Adrenal gland (tissue), 5 donors: ENCODE measurements at regions not wholly inside any gene's neighbourhood (a gene's known extent, or its start where the extent isn't known, plus 50 kb on each side); places are given as distances from the start of the nearest gene placed in this dataset.

Experiments
- POLR2A ChIP-seq, 2 donors: fragments of 450-650 bp; IDR thresholded peaks; one replicate each; pipeline ENCODE4 v1.6.1; 2017; ENCODE audit warnings: antibody characterized with exemption in 2 of 2, mild to moderate bottlenecking in 2 of 2, moderate library complexity in 1 of 2
- TF ChIP-seq, protein P1 (sequence below), 6 experiments: fragments of 450-650 bp in 4 of 6; fragments of 200-600 bp in 2 of 6; sonication (generic) in 1 of 6; IDR thresholded peaks; 1 replicate in 5 of 6; 2 replicates in 1 of 6; pipeline versions ENCODE4 v1.5.1 to v1.8.0; 2016 to 2021; ENCODE audit warnings: antibody characterized with exemption in 6 of 6, mild to moderate bottlenecking in 2 of 6, moderate library complexity in 1 of 6
- donor health status: DM: no; HTN: no; CAD: no.

- TF ChIP-seq, protein P1, sequence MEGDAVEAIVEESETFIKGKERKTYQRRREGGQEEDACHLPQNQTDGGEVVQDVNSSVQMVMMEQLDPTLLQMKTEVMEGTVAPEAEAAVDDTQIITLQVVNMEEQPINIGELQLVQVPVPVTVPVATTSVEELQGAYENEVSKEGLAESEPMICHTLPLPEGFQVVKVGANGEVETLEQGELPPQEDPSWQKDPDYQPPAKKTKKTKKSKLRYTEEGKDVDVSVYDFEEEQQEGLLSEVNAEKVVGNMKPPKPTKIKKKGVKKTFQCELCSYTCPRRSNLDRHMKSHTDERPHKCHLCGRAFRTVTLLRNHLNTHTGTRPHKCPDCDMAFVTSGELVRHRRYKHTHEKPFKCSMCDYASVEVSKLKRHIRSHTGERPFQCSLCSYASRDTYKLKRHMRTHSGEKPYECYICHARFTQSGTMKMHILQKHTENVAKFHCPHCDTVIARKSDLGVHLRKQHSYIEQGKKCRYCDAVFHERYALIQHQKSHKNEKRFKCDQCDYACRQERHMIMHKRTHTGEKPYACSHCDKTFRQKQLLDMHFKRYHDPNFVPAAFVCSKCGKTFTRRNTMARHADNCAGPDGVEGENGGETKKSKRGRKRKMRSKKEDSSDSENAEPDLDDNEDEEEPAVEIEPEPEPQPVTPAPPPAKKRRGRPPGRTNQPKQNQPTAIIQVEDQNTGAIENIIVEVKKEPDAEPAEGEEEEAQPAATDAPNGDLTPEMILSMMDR (IDR thresholded peaks at IDR 0.05), result no peak
- TF ChIP-seq POLR2A (IDR thresholded peaks at IDR 0.05), result no peak
Measured at GRCh38 chr11:127255209-127255608, 254.6 kb upstream of the KIRREL3 start.
